ENCODE measurements at regions not wholly inside any gene's neighbourhood (a gene's known extent, or its start where the extent isn't known, plus 50 kb on each side); places are given as distances from the start of the nearest gene placed in this dataset.

GRCh38 chr7:12964836-12965235 lies 277.4 kb downstream of the ARL4A start:
- TF ChIP-seq CTCF (IDR thresholded peaks at IDR 0.05; ENCODE audit: partially characterized antibody, unreplicated experiment) = no peak
- Mint-ChIP-seq H3K9me3 (ENCODE audit: unreplicated experiment) (no peaks in the 10 kb centered on the region), H3K27ac (ENCODE audit: unreplicated experiment) (no peak overlapping the region), H3K4me3 (ENCODE audit: unreplicated experiment) (no peak overlapping the region), H3K36me3 (ENCODE audit: unreplicated experiment) (no peaks in the 10 kb centered on the region), H3K4me1 (ENCODE audit: low read depth, unreplicated experiment) (no peaks in the 10 kb centered on the region), H3K27me3 (ENCODE audit: unreplicated experiment) (no peaks in the 10 kb centered on the region)
- no peak for DNase-seq

GRCh38 chr7:12965767-12966166 lies 278.3 kb downstream of the ARL4A start:
- Mint-ChIP-seq H3K4me1 (ENCODE audit: low read depth, unreplicated experiment) (no peaks in the 10 kb centered on the region), H3K4me3 (ENCODE audit: unreplicated experiment) (no peak overlapping the region), H3K27ac (ENCODE audit: unreplicated experiment) (no peak overlapping the region), H3K27me3 (ENCODE audit: unreplicated experiment) (no peaks in the 10 kb centered on the region), H3K9me3 (ENCODE audit: unreplicated experiment) (no peaks in the 10 kb centered on the region), H3K36me3 (ENCODE audit: unreplicated experiment) (no peaks in the 10 kb centered on the region)
- DNase-seq = no peak
- TF ChIP-seq CTCF (IDR thresholded peaks at IDR 0.05; ENCODE audit: partially characterized antibody, unreplicated experiment) = no peak

- Mint-ChIP-seq H3K4me1 (ENCODE audit: low read depth, unreplicated experiment) (no peaks in the 10 kb centered on the region), H3K9me3 (ENCODE audit: unreplicated experiment) (no peaks in the 10 kb centered on the region), H3K27ac (ENCODE audit: unreplicated experiment) (no peak overlapping the region), H3K4me3 (ENCODE audit: unreplicated experiment) (no peak overlapping the region), H3K36me3 (ENCODE audit: unreplicated experiment) (no peaks in the 10 kb centered on the region), H3K27me3 (ENCODE audit: unreplicated experiment) (no peaks in the 10 kb centered on the region)
- DNase-seq = no peak
- TF ChIP-seq CTCF (IDR thresholded peaks at IDR 0.05; ENCODE audit: partially characterized antibody, unreplicated experiment) = no peak
Measured at GRCh38 chr7:12967322-12967721, 279.9 kb downstream of the ARL4A start.

GRCh38 chr7:12968836-12969422 lies 281.5 kb downstream of the ARL4A start:
- H3K9me3 Mint-ChIP-seq (ENCODE audit: unreplicated experiment) = no peaks in the 10 kb centered on the region
- H3K27ac Mint-ChIP-seq (ENCODE audit: unreplicated experiment) = no peak overlapping the region
- no peaks in the 10 kb centered on the region for H3K36me3 Mint-ChIP-seq (ENCODE audit: unreplicated experiment)
- H3K4me3 Mint-ChIP-seq (ENCODE audit: unreplicated experiment) = no peak overlapping the region
- H3K27me3 Mint-ChIP-seq (ENCODE audit: unreplicated experiment) = no peaks in the 10 kb centered on the region
- DNase-seq = no peak
- no peak for TF ChIP-seq CTCF (IDR thresholded peaks at IDR 0.05; ENCODE audit: partially characterized antibody, unreplicated experiment)
- H3K4me1 Mint-ChIP-seq (ENCODE audit: low read depth, unreplicated experiment) = no peaks in the 10 kb centered on the region

DNA sequence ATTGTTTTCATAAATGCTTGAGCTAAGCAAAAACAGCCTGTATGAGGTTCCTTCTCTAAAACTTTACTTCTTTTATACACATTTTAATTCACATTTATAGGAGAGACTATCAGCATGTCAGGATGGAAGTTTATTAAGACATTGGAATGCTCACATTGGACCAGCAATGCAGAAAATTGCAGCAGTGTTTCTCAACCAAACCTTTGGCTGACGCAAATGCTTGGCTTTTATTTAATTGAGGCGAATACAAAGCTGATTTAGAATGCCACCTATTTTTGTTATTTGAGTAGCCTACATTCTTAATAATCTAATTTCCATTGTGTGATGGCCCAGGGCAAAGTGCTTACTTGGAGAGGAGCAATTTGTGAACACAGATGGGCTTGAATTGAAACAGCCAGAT lies 283.2 kb downstream of the ARL4A start:
- H3K27me3 Mint-ChIP-seq (ENCODE audit: unreplicated experiment) = no peaks in the 10 kb centered on the region
- no peak for TF ChIP-seq CTCF (IDR thresholded peaks at IDR 0.05; ENCODE audit: partially characterized antibody, unreplicated experiment)
- no peak overlapping the region for H3K4me3 Mint-ChIP-seq (ENCODE audit: unreplicated experiment)
- H3K27ac Mint-ChIP-seq (ENCODE audit: unreplicated experiment) = peak overlapping the region; percentile 4
- no peak for DNase-seq
- H3K36me3 Mint-ChIP-seq (ENCODE audit: unreplicated experiment) = no peaks in the 10 kb centered on the region
- H3K4me1 Mint-ChIP-seq (ENCODE audit: low read depth, unreplicated experiment) = no peaks in the 10 kb centered on the region
- H3K9me3 Mint-ChIP-seq (ENCODE audit: unreplicated experiment) = no peaks in the 10 kb centered on the region
